Astrocyte (in vitro differentiated cells and primary cell): ENCODE measurements at regions not wholly inside any gene's neighbourhood (a gene's known extent, or its start where the extent isn't known, plus 50 kb on each side); places are given as distances from the start of the nearest gene placed in this dataset.
"Not testable (repeated sequence)": the region's sequence is repeated elsewhere in the genome, so short reads cannot be mapped to it uniquely, and the experiment has no call there.

ENCODE experiments used
- DNase-seq: peaks from one replicate; pipeline ENCODE4 v3.0.0-alpha.2; 2010; ENCODE audit warnings: low read depth
- FAIRE-seq: peaks from 2 replicates; lab custom pipeline; 2011; peaks lifted over from hg19 to GRCh38; lab: Jason Lieb, UNC
- H2AFZ ChIP-seq: 2 replicates; pipeline ENCODE4 v1.6.0; 2012; ENCODE audit warnings: low read depth, low read length, inconsistent platforms
- H3K27ac ChIP-seq: 2 replicates; pipeline ENCODE4 v1.5.1; 2011; ENCODE audit warnings: low read depth, low read length, inconsistent platforms
- H3K27me3 ChIP-seq: 2 replicates; pipeline ENCODE4 v1.6.0; 2011; ENCODE audit warnings: low read length, inconsistent platforms; ENCODE audit not compliant: insufficient read depth
- H3K36me3 ChIP-seq: 2 replicates; pipeline ENCODE4 v1.5.1; 2011; ENCODE audit warnings: low read length, inconsistent platforms; ENCODE audit not compliant: insufficient read depth
- H3K4me1 ChIP-seq: 2 replicates; pipeline ENCODE4 v1.5.1; 2011; ENCODE audit warnings: low read length, inconsistent platforms; ENCODE audit not compliant: insufficient read depth
- H3K4me2 ChIP-seq: 2 replicates; pipeline ENCODE4 v1.6.0; 2012; ENCODE audit warnings: low read length, inconsistent platforms
- H3K4me3 ChIP-seq: 2 replicates; pipeline ENCODE4 v1.5.1; 2011; ENCODE audit warnings: low read depth, mild to moderate bottlenecking, low read length, inconsistent platforms; ENCODE audit not compliant: insufficient read depth
- H3K79me2 ChIP-seq: 2 replicates; pipeline ENCODE4 v1.6.0; 2012; ENCODE audit warnings: mild to moderate bottlenecking, low read length, inconsistent platforms; ENCODE audit not compliant: insufficient read depth
- H3K9ac ChIP-seq: 2 replicates; pipeline ENCODE4 v1.6.0; 2012; ENCODE audit warnings: mild to moderate bottlenecking, low read length, inconsistent platforms
- H3K9me3 ChIP-seq: 2 replicates; pipeline ENCODE4 v1.5.1; 2012; ENCODE audit warnings: low read depth, mild to moderate bottlenecking, low read length, inconsistent platforms; ENCODE audit not compliant: insufficient read depth
- H4K20me1 ChIP-seq: 2 replicates; pipeline ENCODE4 v1.6.0; 2012; ENCODE audit warnings: low read length, inconsistent platforms; ENCODE audit not compliant: insufficient read depth
- H3K27ac Mint-ChIP-seq: one replicate; pipeline ENCODE4 v1.8.0; 2021; ENCODE audit warnings: mild to moderate bottlenecking, mixed read lengths; ENCODE audit not compliant: unreplicated experiment
- H3K27me3 Mint-ChIP-seq: one replicate; pipeline ENCODE4 v1.8.0; 2021; ENCODE audit warnings: low read depth, mixed read lengths; ENCODE audit not compliant: unreplicated experiment
- H3K36me3 Mint-ChIP-seq: one replicate; pipeline ENCODE4 v1.8.0; 2021; ENCODE audit warnings: low read depth, mixed read lengths; ENCODE audit not compliant: unreplicated experiment
- H3K4me1 Mint-ChIP-seq: one replicate; pipeline ENCODE4 v1.8.0; 2021; ENCODE audit warnings: low read depth, mixed read lengths; ENCODE audit not compliant: unreplicated experiment
- H3K4me3 Mint-ChIP-seq: one replicate; pipeline ENCODE4 v1.8.0; 2021; ENCODE audit warnings: mild to moderate bottlenecking, moderate library complexity, mixed read lengths; ENCODE audit not compliant: unreplicated experiment
- H3K9me3 Mint-ChIP-seq: one replicate; pipeline ENCODE4 v1.8.0; 2021; ENCODE audit warnings: mild to moderate bottlenecking, mixed read lengths; ENCODE audit not compliant: unreplicated experiment
- EZH2 ChIP-seq: IDR thresholded peaks from 2 replicates; pipeline ENCODE4 v1.6.1; 2012; ENCODE audit warnings: mild to moderate bottlenecking, low read length, inconsistent platforms; ENCODE audit not compliant: insufficient read depth
- TF ChIP-seq, protein P1 (sequence below): IDR thresholded peaks from 2 replicates; pipeline ENCODE4 v1.5.1; 2011; ENCODE audit warnings: low read depth, mild to moderate bottlenecking, inconsistent platforms, low read length, moderate library complexity; ENCODE audit not compliant: insufficient read depth

DNA sequence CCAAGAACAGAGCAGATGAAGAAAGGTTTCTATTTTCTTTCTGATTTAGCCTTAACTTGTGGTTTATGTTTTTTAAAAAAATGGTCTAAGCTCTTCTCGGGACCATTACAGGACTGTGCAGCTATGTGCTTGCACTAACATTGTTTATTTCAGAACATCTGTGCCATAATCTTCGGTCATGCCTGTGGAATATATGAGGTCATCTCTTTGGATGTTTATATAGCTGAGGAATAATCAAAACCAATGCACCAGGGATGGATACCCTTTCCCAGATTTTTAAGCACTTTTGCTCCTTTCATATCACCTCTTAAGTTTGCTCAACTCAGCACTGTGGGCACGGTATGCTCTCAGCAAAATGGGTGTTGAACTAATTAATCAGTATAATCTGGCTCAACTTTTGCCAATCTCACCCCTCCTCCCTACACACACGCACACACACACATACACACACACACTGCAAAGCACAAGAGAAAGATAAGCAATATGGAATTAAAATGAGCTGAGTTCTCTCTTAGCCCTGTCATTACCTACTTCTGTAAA is 268.5 kb upstream of the TMC3 start:
- DNase-seq (peak; percentile 3), FAIRE-seq (no peak)
- Mint-ChIP-seq H3K4me1 (no peaks in the 10 kb centered on the region), H3K4me3 (no peak overlapping the region), H3K36me3 (no peaks in the 10 kb centered on the region), H3K27me3 (no peaks in the 10 kb centered on the region), H3K9me3 (no peaks in the 10 kb centered on the region), H3K27ac (no peak overlapping the region)
- Histone ChIP-seq H3K4me1 (no peaks in the 10 kb centered on the region), H3K4me2 (no peak overlapping the region), H3K9me3 (peaks cover 2% of the 10 kb centered on the region), H3K9ac (no peak overlapping the region), H2AFZ (no peak overlapping the region), H3K36me3 (no peaks in the 10 kb centered on the region), H3K79me2 (no peaks in the 10 kb centered on the region), H3K4me3 (no peak overlapping the region), H4K20me1 (no peaks in the 10 kb centered on the region), H3K27ac (no peak overlapping the region), H3K27me3 (no peaks in the 10 kb centered on the region)
- TF ChIP-seq EZH2 = no peak
- TF ChIP-seq, protein P1, sequence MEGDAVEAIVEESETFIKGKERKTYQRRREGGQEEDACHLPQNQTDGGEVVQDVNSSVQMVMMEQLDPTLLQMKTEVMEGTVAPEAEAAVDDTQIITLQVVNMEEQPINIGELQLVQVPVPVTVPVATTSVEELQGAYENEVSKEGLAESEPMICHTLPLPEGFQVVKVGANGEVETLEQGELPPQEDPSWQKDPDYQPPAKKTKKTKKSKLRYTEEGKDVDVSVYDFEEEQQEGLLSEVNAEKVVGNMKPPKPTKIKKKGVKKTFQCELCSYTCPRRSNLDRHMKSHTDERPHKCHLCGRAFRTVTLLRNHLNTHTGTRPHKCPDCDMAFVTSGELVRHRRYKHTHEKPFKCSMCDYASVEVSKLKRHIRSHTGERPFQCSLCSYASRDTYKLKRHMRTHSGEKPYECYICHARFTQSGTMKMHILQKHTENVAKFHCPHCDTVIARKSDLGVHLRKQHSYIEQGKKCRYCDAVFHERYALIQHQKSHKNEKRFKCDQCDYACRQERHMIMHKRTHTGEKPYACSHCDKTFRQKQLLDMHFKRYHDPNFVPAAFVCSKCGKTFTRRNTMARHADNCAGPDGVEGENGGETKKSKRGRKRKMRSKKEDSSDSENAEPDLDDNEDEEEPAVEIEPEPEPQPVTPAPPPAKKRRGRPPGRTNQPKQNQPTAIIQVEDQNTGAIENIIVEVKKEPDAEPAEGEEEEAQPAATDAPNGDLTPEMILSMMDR = no peak

DNA sequence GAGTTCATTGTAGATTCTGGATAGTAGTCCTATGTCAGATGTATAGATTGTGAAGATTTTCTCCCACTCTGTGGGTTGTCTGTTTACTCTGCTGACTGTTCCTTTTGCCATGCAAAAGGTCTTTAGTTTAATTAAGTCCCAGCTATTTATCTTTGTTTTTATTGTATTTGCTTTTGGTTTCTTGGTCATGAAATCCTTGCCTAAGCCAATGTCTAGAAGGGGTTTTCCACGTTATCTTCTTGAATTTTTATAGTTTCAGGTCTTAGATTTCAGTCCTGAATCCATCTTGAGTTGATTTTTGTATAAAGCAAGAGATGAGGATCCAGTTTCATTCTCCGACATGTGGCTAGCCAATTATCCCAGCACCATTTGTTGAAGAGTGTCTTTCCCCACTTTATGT is 262.1 kb upstream of the TMC3 start:
- not testable (repeated sequence) for H3K79me2 ChIP-seq, H3K9me3 ChIP-seq, H3K36me3 ChIP-seq, H4K20me1 ChIP-seq, H3K27ac Mint-ChIP-seq, H3K27me3 Mint-ChIP-seq, H3K4me3 Mint-ChIP-seq, H3K4me1 ChIP-seq, H3K36me3 Mint-ChIP-seq, H3K4me2 ChIP-seq, H3K27ac ChIP-seq, H2AFZ ChIP-seq, H3K9me3 Mint-ChIP-seq, FAIRE-seq, DNase-seq, H3K27me3 ChIP-seq, H3K9ac ChIP-seq, H3K4me3 ChIP-seq, H3K4me1 Mint-ChIP-seq

DNA sequence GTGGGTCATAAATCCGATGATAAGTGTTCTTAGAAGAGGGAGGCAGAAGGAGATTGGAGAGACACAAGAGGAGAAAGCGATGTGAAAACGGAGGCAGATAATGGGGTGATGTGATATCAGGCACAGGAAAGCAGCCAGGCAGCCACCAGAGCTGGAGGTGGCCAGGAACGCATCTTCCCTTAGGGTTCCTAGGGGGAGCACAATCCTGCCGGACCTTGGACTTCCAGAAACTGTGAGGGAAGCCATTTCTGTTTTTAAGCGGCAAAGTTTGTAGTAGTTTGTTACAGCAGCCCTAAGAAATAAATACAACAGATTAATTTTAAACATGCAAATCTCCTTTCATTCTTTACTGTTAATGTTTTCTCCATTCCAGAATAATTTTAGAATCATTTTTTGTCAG is 259.9 kb upstream of the TMC3 start:
- H3K27ac Mint-ChIP-seq = no peak overlapping the region
- no peaks in the 10 kb centered on the region for H3K79me2 ChIP-seq
- H3K4me2 ChIP-seq = no peak overlapping the region
- FAIRE-seq (no peak), DNase-seq (no peak)
- H3K27ac ChIP-seq = no peak overlapping the region
- H3K36me3 ChIP-seq = no peaks in the 10 kb centered on the region
- H3K4me3 Mint-ChIP-seq = no peak overlapping the region
- no peak overlapping the region for H3K9ac ChIP-seq
- no peaks in the 10 kb centered on the region for H3K27me3 Mint-ChIP-seq
- H3K36me3 Mint-ChIP-seq = no peaks in the 10 kb centered on the region
- no peak overlapping the region for H2AFZ ChIP-seq
- no peaks in the 10 kb centered on the region for H3K4me1 Mint-ChIP-seq
- H3K27me3 ChIP-seq = no peaks in the 10 kb centered on the region
- H3K9me3 Mint-ChIP-seq = peaks cover 1% of the 10 kb centered on the region
- H3K9me3 ChIP-seq = peaks cover under 1% of the 10 kb centered on the region
- H4K20me1 ChIP-seq = no peaks in the 10 kb centered on the region
- TF ChIP-seq, protein P1 = no peak
- TF ChIP-seq EZH2 = no peak
- H3K4me1 ChIP-seq = no peaks in the 10 kb centered on the region
- H3K4me3 ChIP-seq = no peak overlapping the region
